A172 (cell line): ENCODE measurements at regions not wholly inside any gene's neighbourhood (a gene's known extent, or its start where the extent isn't known, plus 50 kb on each side); places are given as distances from the start of the nearest gene placed in this dataset.

ENCODE experiments used
- DNase-seq: peaks from one replicate; pipeline ENCODE4 v3.0.0-alpha.2; 2015; ENCODE audit warnings: low spot score

DNA sequence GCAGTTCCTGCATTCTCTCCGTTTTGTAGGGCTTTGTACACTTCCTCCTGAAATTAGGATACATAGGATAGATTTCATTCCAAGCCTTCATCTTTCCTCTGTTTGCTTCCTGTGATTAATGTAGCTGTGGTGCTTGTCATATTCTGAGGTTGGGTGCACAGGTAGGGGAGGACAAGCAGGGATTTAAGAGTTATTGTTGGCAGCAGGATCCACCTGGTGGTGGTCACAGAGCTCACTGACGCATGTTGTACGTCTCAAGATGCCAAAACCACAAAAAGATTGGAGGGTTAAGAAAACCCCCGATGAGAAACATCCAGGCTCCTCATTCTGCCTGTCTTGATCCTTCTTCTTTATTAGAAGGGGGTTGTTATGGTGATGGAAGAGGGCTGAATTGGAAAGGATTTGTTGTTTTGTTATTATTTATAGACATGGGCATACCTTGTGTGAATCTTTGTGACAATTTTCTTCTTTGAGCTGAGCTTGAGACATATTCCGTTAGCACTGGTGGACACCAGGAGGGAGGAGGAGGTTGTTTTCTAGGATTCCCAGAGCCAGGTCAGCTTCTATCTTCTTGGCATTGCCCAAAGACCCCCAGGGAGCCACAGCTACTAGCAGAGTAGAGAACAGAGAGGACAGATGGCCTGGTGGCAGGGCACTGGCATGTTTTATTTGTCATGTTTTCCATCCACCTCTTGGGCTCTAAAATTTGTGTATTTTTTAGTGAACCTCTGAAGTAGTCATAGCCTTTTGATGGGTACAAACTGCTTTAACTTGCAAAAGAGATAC lies 57.7 kb upstream of the LARS2 start:
- DNase-seq: no peak

DNA sequence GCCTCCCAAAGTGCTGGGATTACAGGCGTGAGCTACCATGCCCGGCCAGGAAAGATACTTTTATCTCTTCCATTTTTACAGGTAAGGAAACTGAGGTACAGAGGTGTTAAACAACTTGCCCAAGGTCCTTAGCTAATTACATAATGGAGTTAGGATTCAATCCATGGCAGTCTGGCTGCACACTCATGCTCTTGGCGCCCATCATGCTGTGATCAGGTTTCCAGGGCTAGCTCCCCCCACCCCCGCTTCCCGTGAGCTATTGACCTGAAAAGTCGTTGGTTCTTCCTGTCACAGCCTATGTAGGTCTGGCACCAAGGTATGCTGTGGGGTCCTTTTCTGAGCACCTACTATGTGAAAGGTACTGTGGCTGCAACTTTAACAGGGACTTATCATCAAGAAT lies 55.9 kb upstream of the LARS2 start:
- no peak for DNase-seq

DNA sequence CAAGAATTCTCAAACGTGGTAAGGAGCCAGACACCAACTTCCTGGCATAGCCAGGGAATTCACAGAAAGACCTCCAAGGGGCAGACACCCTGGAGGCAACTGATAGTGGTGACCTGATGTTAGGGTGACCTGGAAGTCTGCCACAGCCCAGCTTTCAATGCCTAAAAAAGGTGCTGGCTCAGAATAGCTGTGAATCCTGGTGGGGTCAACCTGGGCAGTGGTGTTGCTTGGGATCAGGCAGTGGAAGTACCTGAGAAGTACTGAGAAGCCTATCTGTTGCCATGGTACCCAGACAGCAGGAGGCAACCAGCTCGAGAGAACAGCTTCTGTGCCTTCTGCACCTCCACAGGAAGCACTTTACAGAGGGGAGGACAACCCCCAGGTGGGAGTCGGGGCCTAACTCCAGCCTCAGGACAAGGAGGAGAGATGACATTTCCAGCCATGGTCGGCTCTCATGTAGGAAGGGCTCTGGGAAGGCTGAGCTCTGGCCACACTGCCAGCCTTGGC lies 55.4 kb upstream of the LARS2 start:
- no peak for DNase-seq

DNA sequence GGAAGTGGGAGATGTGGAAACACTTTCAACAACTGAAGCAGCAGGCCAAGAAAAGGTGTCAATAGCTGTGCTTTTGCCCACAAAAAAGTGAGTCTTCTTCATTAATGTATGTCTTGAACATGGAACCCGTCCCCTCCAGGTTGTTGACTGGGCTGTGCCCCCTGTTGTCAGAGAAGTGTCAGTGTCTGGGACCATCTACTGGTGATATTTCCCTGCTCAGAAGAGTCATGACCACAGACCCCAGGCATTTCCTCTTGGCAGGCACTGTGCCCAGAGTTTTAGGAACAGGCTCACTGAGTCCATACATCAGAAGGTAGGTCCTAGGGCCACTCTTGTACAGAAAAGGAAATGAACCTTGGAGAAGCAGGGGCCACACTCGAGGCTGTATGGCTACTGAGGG lies 54.8 kb upstream of the LARS2 start:
- DNase-seq: no peak

DNA sequence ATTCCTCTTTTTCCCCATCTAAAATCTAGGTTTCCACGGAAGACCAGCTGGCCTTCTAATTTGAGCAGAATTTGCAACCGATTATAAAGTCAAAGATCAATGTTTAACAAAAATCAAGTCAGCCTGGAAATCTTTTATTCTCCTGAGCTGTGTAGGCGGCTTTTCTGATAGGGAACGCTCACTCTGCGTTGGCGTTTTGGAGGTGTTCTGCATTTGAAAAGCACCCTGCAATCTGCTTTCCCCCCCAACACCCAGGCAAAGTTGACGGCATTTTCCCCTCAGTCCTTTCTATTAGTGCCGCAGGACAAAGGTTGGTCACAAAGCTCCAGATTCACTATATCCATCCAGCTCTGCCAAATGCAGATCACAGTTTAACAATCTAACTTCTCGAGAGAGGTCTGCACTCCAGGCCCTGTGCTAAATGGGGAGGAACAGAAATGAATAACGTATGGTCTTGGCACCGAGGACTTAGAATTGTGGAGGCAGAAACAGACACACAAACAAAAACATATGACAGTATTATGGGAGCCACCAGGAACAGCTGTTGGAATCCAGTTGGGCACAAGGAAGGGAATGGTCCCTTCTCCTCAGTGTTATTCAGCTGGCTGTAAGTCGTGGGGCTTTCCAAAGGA lies 50.4 kb upstream of the LARS2 start:
- no peak for DNase-seq
